ENCODE measurements at regions not wholly inside any gene's neighbourhood (a gene's known extent, or its start where the extent isn't known, plus 50 kb on each side); places are given as distances from the start of the nearest gene placed in this dataset.

DNA sequence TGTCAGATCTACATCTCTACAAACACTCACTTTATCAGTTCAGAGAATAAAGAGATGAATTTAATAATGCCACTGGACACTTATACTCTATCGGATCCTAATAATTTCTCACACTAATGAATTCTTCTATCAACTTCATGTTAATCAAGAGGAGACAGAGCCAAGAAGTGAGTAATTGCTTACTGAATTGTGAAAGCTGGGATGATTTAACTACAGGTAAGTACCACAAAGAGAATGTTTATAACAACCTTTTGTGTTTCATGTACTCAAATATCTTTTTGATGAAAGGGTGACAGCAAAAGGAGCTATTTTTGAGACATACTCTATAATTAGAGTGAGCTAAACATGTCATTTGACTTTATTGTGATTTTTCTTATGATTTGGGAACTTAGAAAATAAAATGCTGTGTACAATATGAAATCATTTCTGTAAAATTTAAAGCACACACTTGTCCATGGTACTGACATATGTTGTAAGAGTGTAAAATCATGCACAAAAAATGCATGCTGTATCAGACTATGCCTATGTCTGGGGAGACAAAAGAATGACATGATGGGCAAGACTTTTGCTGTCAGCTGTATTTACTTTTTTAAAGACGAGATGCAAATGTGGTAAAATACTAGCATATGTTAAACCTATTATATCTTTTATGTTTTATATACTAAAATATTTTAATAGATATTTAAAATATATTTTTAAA lies 361.2 kb downstream of the CCER1 start:
- H3K9me3 ChIP-seq = no peaks in the 10 kb centered on the region
- H3K27ac ChIP-seq = no peak overlapping the region
- no peaks in the 10 kb centered on the region for H3K36me3 ChIP-seq
- no peak overlapping the region for H3K4me3 ChIP-seq
- intact Hi-C loops (cut with DNase I; ENCODE audit: low total_unique reads) = no loop called here
- no peaks in the 10 kb centered on the region for H3K27me3 ChIP-seq
- DNase-seq = no peak
- H3K4me1 ChIP-seq = no peaks in the 10 kb centered on the region
- TF ChIP-seq, protein P1, sequence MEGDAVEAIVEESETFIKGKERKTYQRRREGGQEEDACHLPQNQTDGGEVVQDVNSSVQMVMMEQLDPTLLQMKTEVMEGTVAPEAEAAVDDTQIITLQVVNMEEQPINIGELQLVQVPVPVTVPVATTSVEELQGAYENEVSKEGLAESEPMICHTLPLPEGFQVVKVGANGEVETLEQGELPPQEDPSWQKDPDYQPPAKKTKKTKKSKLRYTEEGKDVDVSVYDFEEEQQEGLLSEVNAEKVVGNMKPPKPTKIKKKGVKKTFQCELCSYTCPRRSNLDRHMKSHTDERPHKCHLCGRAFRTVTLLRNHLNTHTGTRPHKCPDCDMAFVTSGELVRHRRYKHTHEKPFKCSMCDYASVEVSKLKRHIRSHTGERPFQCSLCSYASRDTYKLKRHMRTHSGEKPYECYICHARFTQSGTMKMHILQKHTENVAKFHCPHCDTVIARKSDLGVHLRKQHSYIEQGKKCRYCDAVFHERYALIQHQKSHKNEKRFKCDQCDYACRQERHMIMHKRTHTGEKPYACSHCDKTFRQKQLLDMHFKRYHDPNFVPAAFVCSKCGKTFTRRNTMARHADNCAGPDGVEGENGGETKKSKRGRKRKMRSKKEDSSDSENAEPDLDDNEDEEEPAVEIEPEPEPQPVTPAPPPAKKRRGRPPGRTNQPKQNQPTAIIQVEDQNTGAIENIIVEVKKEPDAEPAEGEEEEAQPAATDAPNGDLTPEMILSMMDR (IDR thresholded peaks at IDR 0.05) = no peak
- no peak for TF ChIP-seq POLR2A (IDR thresholded peaks at IDR 0.05)
- no peak for TF ChIP-seq POLR2AphosphoS5 (IDR thresholded peaks at IDR 0.05)
- TF ChIP-seq EP300 (IDR thresholded peaks at IDR 0.05) = no peak
- WGBS, 5 donors = 79 to 89% (median 85%) methylated on average over 2 of the region's 2 CpGs

DNA sequence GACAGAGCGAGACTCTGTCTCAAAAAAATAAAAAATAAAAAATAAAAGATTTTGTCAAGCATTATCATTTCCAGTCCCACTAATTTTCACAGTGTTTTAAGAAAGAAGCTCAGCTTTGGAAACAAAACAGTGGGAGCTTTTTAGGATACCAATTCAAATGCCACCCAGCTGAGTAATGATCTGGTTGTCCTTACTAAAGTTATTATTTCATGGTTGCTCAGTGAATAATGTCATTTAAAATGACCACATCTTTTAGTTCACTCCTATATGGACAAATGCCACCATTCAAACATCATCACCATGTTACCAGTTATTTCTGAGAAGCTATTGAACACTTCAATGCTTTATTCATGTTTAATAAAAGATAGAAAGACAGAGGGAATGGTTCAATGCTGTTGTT lies 365.0 kb downstream of the CCER1 start:
- intact Hi-C loops (cut with DNase I; ENCODE audit: low total_unique reads) = no loop called here
- no peaks in the 10 kb centered on the region for H3K27me3 ChIP-seq
- 71 to 90% (median 87%) methylated on average over 1 of the region's 1 CpG for WGBS, 5 donors

DNA sequence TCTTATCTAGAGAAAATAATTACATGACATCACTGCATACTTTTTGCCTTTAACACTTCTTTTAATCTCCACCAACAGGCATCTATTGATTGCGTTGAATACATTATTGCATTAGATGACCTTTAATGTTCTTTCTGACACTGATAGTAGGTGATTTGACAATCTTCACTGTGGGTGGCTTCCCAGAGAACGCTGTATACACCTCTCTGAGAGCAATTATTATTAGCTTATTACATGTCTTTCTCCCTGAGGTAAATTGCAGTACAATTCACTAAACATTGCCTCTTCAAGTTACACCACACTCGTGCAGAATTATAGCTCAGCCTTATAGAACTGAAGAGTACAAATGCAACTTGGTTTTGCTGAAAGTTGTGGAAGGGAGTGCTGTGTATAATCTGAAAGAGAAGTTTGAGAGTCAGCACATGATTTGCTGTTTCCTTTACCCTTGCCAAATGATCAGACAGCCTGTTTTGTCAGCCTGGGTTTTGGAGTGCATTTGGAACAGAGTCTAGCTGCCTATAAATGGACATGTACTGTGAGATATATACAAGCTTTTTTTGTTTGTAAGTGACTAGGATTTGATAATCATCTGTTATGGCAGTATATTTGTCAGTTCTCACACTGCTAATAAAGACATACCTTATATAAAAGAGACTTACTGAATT lies 369.2 kb downstream of the CCER1 start:
- no peak for DNase-seq
- no peak for TF ChIP-seq POLR2AphosphoS5 (IDR thresholded peaks at IDR 0.05)
- no peaks in the 10 kb centered on the region for H3K27me3 ChIP-seq
- no peaks in the 10 kb centered on the region for H3K36me3 ChIP-seq
- intact Hi-C loops (cut with DNase I; ENCODE audit: low total_unique reads) = no loop called here
- no peaks in the 10 kb centered on the region for H3K9me3 ChIP-seq
- H3K4me3 ChIP-seq = no peak overlapping the region
- no peak overlapping the region for H3K27ac ChIP-seq
- H3K4me1 ChIP-seq = no peaks in the 10 kb centered on the region
- WGBS, 5 donors = 63 to 69% (median 67%) methylated on average over 3 of the region's 3 CpGs

More for the DNA sequence above, 365.0 kb downstream of the CCER1 start:
- DNase-seq = no peak
- Histone ChIP-seq H3K27ac (no peak overlapping the region), H3K4me1 (no peaks in the 10 kb centered on the region), H3K9me3 (no peaks in the 10 kb centered on the region), H3K36me3 (no peaks in the 10 kb centered on the region), H3K4me3 (no peak overlapping the region)
- no peak for TF ChIP-seq POLR2A (IDR thresholded peaks at IDR 0.05)
- TF ChIP-seq, protein P1 (IDR thresholded peaks at IDR 0.05) = no peak
- TF ChIP-seq EP300 (IDR thresholded peaks at IDR 0.05) = no peak

DNA sequence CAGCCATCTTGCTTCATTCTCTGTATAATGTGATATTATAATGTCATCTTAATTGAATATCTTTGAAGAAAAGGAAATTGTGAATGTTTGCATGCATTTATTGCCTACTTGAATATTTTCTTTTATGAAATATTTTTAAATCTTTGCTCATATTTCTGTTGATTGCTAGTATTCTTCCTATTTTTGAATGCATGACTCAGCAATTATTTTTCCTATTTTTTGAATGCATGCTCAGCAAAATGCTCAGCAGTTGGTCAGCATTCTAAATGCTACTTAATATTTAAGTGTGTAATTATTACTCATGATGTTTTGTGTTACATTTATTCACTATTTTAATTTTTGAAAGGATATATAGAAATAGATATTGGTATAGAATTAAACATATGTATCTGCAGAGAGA lies 378.3 kb downstream of the CCER1 start:
- Histone ChIP-seq H3K27ac (no peak overlapping the region), H3K4me1 (no peaks in the 10 kb centered on the region), H3K4me3 (no peak overlapping the region), H3K36me3 (no peaks in the 10 kb centered on the region), H3K9me3 (no peaks in the 10 kb centered on the region), H3K27me3 (no peaks in the 10 kb centered on the region)
- intact Hi-C loops (cut with DNase I; ENCODE audit: low total_unique reads) = no loop called here
- TF ChIP-seq EP300 (IDR thresholded peaks at IDR 0.05) (no peak), POLR2A (IDR thresholded peaks at IDR 0.05) (no peak), POLR2AphosphoS5 (IDR thresholded peaks at IDR 0.05) (no peak)
- TF ChIP-seq, protein P1 (IDR thresholded peaks at IDR 0.05) = no peak
- no peak for DNase-seq

DNA sequence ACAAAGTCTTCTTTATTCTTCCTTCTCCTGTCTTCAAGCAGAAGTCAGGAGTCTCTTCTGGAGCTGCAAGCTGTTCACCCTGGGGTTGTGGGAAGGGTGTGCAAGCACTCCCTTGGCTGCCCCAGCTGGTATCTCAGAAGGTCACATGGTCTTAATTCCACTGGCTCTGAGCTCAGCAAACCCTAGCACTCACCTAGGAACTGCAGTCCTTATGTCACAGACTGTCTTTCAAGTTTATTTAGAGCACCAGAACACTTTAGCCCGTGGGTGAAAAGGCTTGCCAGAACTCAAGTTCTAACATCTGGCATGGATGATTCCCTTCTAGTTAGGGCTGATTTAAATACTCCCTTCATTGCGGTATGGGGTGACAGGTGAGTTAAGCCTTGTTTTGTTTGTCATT lies 379.0 kb downstream of the CCER1 start:
- Histone ChIP-seq H3K27ac (no peak overlapping the region), H3K9me3 (no peaks in the 10 kb centered on the region), H3K36me3 (no peaks in the 10 kb centered on the region), H3K4me1 (no peaks in the 10 kb centered on the region), H3K4me3 (no peak overlapping the region), H3K27me3 (no peaks in the 10 kb centered on the region)
- 60 to 82% (median 71%) methylated on average over 2 of the region's 2 CpGs for WGBS, 5 donors
- intact Hi-C loops (cut with DNase I; ENCODE audit: low total_unique reads) = no loop called here
- no peak for DNase-seq
- TF ChIP-seq POLR2AphosphoS5 (IDR thresholded peaks at IDR 0.05) (no peak), POLR2A (IDR thresholded peaks at IDR 0.05) (no peak)
- TF ChIP-seq, protein P1 (IDR thresholded peaks at IDR 0.05) = no peak

Measured in stomach (tissue), 8 donors.